GM12872 (cell line): ENCODE measurements at regions not wholly inside any gene's neighbourhood (a gene's known extent, or its start where the extent isn't known, plus 50 kb on each side); places are given as distances from the start of the nearest gene placed in this dataset.

Source experiments
- CTCF ChIP-seq: IDR thresholded peaks from 3 replicates; pipeline ENCODE4 v1.5.1; 2011; ENCODE audit warnings: low read depth, mild to moderate bottlenecking, low read length, moderate library complexity; ENCODE audit not compliant: insufficient read depth

GRCh38 chrX:40410859-40411258 is 169.9 kb upstream of the ATP6AP2 start:
- no peak for TF ChIP-seq CTCF

GRCh38 chrX:40406330-40406859 is 174.4 kb upstream of the ATP6AP2 start:
- no peak for TF ChIP-seq CTCF

GRCh38 chrX:40405399-40405798 is 175.4 kb upstream of the ATP6AP2 start:
- TF ChIP-seq CTCF, result no peak

GRCh38 chrX:40403757-40404156 is 177.0 kb upstream of the ATP6AP2 start:
- TF ChIP-seq CTCF, result no peak

GRCh38 chrX:40402831-40403533 is 177.8 kb upstream of the ATP6AP2 start:
- no peak for TF ChIP-seq CTCF

GRCh38 chrX:40395102-40395501 is 185.7 kb upstream of the ATP6AP2 start:
- TF ChIP-seq CTCF, result no peak

- no peak for TF ChIP-seq CTCF
These were observed 186.5 kb upstream of the ATP6AP2 start for GRCh38 chrX:40394302-40394701.
